ENCODE measurements at regions not wholly inside any gene's neighbourhood (a gene's known extent, or its start where the extent isn't known, plus 50 kb on each side); places are given as distances from the start of the nearest gene placed in this dataset.
"Not testable (repeated sequence)": the region's sequence is repeated elsewhere in the genome, so short reads cannot be mapped to it uniquely, and the experiment has no call there.

- DNase-seq = no peak
These were observed 50.2 kb upstream of the SLC35C1 start for GRCh38 chr11:45754741-45755140.

- no peak for DNase-seq
These were observed 50.7 kb upstream of the SLC35C1 start for GRCh38 chr11:45754261-45754709.

- no peak for DNase-seq
These were observed 52.8 kb upstream of the SLC35C1 start for GRCh38 chr11:45752106-45752505.

- DNase-seq = no peak
These were observed 53.5 kb upstream of the SLC35C1 start for GRCh38 chr11:45751430-45751829.

GRCh38 chr11:45750439-45750838 is 54.5 kb upstream of the SLC35C1 start:
- DNase-seq = no peak

- no peak for DNase-seq
These were observed 56.1 kb upstream of the SLC35C1 start for GRCh38 chr11:45748801-45749200.

- peak; percentile 31 for DNase-seq
These were observed 59.7 kb upstream of the SLC35C1 start for GRCh38 chr11:45745065-45745811.

- DNase-seq = no peak
These were observed 61.1 kb upstream of the SLC35C1 start for GRCh38 chr11:45743556-45744468.

- no peak for DNase-seq
These were observed 63.4 kb upstream of the SLC35C1 start for GRCh38 chr11:45741582-45741981.

GRCh38 chr11:45741032-45741431 is 63.9 kb upstream of the SLC35C1 start:
- no peak for DNase-seq

GRCh38 chr11:45739866-45740265 is 65.1 kb upstream of the SLC35C1 start:
- DNase-seq = no peak

GRCh38 chr11:45739071-45739470 is 65.9 kb upstream of the SLC35C1 start:
- not testable (repeated sequence) for DNase-seq

GRCh38 chr11:45738194-45738593 is 66.8 kb upstream of the SLC35C1 start:
- not testable (repeated sequence) for DNase-seq

GRCh38 chr11:45737056-45737455 is 67.9 kb upstream of the SLC35C1 start:
- no peak for DNase-seq

- no peak for DNase-seq
These were observed 68.5 kb upstream of the SLC35C1 start for GRCh38 chr11:45736424-45736823.

- DNase-seq = no peak
These were observed 67.8 kb upstream of the CHST1 start for GRCh38 chr11:45733176-45733575.

- no peak for DNase-seq
These were observed 66.9 kb upstream of the CHST1 start for GRCh38 chr11:45732343-45732742.

GRCh38 chr11:45731171-45731570 is 65.7 kb upstream of the CHST1 start:
- DNase-seq = not testable (repeated sequence)

GRCh38 chr11:45730014-45730413 is 64.6 kb upstream of the CHST1 start:
- no peak for DNase-seq

GRCh38 chr11:45726493-45727054 is 61.2 kb upstream of the CHST1 start:
- DNase-seq = no peak

- DNase-seq = no peak
These were observed 60.5 kb upstream of the CHST1 start for GRCh38 chr11:45725776-45726492.

- DNase-seq = no peak
These were observed 59.7 kb upstream of the CHST1 start for GRCh38 chr11:45725121-45725520.
